Right lobe of liver (tissue), 6 donors: ENCODE measurements at regions not wholly inside any gene's neighbourhood (a gene's known extent, or its start where the extent isn't known, plus 50 kb on each side); places are given as distances from the start of the nearest gene placed in this dataset.

Source experiments
- ATAC-seq, 4 donors: fragments of 200-7000 bp; cut with Tn5 transposase; one replicate each; pipeline ENCODE4 v1.9.1; 2020; ENCODE audit warnings: mild to moderate bottlenecking in 4 of 4, moderate library complexity in 4 of 4
- DNase-seq, 3 donors: peaks; one replicate each; pipeline ENCODE4 v3.0.0-alpha.2; 2020
- H3K27ac ChIP-seq, 3 donors: fragments of 200-600 bp; one replicate each; pipeline ENCODE4 v1.8.0; 2022
- H3K27me3 ChIP-seq, 2 donors: fragments of 200-600 bp; one replicate each; pipeline ENCODE4 v1.8.0; 2022
- H3K36me3 ChIP-seq, 4 donors: fragments of 200-600 bp; sonication (generic) in 1 of 4; one replicate each; pipeline versions ENCODE4 v1.5.1 to v1.8.0; 2017 to 2022; ENCODE audit warnings: control low read depth in 1 of 4
- H3K4me1 ChIP-seq, 4 donors: fragments of 200-600 bp; sonication (generic) in 1 of 4; one replicate each; pipeline versions ENCODE4 v1.5.1 to v1.8.0; 2017 to 2022; ENCODE audit warnings: control low read depth in 1 of 4
- H3K4me3 ChIP-seq, 3 donors: fragments of 200-600 bp; one replicate each; pipeline ENCODE4 v1.8.0; 2022
- H3K9me3 ChIP-seq, 4 donors: fragments of 200-600 bp; sonication (generic) in 1 of 4; one replicate each; pipeline versions ENCODE4 v1.5.1 to v1.8.0; 2017 to 2022; ENCODE audit warnings: control low read depth in 1 of 4
- POLR2A ChIP-seq: fragments of 450-650 bp; IDR thresholded peaks from one replicate; pipeline ENCODE4 v1.6.1; 2017; ENCODE audit warnings: antibody characterized with exemption, mild to moderate bottlenecking
- WGBS: methylation state at CpG from one replicate; pipeline ENCODE4 v1.1.6; 2018; ENCODE audit warnings: low coverage, low lambda C conversion rate; ENCODE audit not compliant: insufficient coverage; ENCODE audit errors: missing lambda C conversion rate; 5-methylcytosine and 5-hydroxymethylcytosine counted together
- intact Hi-C, 2 donors: fragments of 100-400 bp; cut with DNase I; formaldehyde crosslinking; loops; one replicate each; pipeline versions ENCODE4 v1.11.2 to v1.14.1; 2022
- TF ChIP-seq, protein P1 (sequence below), 4 donors: fragments of 200-600 bp in 3 of 4; fragments of 450-650 bp in 1 of 4; IDR thresholded peaks; one replicate each; pipeline versions ENCODE4 v1.5.1 to v1.8.0; 2016 to 2022; ENCODE audit warnings: antibody characterized with exemption in 4 of 4, mild to moderate bottlenecking in 2 of 4
- donor health status: DM: no; HTN: yes; CAD: no.
- donor health status: DM: no; HTN: no; CAD: no.
- donor health status: DM: no; HTN: no; CAD: no.
- donor health status: DM: no; HTN: yes; CAD: no.
- donor health status: DM: no; HTN: yes; CAD: no.

DNA sequence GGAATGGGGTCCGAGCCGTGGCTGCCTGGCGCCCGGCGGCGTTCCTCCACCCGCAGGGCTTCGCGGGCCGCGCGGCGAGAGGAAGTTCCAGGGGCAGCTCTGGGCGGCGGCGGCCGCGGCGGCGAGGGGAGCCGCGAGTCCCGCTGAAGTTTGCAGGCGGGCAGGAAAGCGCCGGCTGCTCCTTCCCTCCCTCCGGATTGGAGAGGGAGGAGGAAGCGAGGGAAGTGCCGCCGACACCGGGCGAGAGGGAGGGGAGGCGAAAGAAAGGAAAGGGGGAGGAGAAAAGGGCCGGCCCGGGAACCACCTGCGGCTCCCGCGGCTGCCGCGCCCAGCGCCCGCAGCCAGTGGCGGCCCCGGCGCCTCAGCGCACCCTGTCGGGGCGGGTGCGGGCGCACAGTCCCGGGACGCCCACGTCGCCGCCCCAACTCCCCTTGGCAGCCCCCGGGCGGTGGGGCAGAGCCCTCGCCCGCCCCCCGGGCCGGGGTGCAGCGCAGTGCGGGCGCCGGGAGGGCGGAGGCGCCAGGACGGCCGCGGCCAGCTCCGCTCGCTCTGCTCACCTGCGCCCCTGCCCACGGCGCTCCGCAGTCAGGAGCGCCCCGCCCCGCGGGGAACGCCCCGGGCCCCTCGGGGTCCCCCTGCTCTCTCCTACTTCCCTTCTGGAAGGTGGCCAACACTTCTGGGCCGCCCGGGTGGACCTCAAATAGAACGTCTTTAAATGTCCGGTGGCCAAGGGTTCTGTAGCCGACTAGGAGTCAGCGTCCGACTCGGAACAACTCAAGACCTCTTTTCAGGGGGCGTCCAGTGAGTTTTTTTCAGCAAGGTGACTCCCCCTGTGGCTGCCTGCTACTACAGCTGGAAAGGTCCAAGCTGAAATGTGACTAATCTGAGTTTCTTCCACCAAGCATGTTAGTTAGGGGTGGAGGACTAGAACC is 80.3 kb upstream of the CCDC28A start:
- 0% methylated on average over 5 of the region's 92 CpGs for WGBS

DNA sequence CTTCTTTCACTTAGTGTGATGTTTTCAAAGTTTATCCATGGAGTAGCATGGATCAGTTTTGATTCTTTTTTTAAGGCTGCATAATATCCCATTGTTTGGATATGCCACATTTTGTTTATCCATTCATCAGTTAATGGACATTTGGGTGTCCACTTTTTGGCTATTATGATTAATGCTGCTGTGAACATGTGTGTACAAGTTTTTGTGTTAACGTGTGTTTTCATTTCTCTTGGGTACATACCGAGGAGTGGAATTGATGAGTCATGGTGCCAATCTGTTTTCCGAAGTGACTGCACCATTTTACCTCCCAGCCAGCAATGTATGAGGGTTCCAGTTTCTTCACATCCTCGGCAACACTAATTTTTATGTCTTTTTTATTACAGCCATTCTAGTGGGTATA is 78.4 kb upstream of the CCDC28A start:
- WGBS: 87% methylated on average over 4 of the region's 4 CpGs
- DNase-seq (no peak), ATAC-seq (no peak)
- H3K36me3 ChIP-seq: no peaks in the 10 kb centered on the region
- TF ChIP-seq, protein P1, sequence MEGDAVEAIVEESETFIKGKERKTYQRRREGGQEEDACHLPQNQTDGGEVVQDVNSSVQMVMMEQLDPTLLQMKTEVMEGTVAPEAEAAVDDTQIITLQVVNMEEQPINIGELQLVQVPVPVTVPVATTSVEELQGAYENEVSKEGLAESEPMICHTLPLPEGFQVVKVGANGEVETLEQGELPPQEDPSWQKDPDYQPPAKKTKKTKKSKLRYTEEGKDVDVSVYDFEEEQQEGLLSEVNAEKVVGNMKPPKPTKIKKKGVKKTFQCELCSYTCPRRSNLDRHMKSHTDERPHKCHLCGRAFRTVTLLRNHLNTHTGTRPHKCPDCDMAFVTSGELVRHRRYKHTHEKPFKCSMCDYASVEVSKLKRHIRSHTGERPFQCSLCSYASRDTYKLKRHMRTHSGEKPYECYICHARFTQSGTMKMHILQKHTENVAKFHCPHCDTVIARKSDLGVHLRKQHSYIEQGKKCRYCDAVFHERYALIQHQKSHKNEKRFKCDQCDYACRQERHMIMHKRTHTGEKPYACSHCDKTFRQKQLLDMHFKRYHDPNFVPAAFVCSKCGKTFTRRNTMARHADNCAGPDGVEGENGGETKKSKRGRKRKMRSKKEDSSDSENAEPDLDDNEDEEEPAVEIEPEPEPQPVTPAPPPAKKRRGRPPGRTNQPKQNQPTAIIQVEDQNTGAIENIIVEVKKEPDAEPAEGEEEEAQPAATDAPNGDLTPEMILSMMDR (IDR thresholded peaks at IDR 0.05): no peak
- TF ChIP-seq POLR2A: no peak
- no peaks in the 10 kb centered on the region for H3K27me3 ChIP-seq
- intact Hi-C loops: no loop called here
- peaks cover 0 to 4% (median 0%) of the 10 kb centered on the region in 4 donors for H3K4me1 ChIP-seq
- H3K4me3 ChIP-seq: no peak overlapping the region
- H3K9me3 ChIP-seq: no peaks in the 10 kb centered on the region
- no peak overlapping the region for H3K27ac ChIP-seq

More for the DNA sequence above, 80.3 kb upstream of the CCDC28A start:
- Histone ChIP-seq H3K9me3 (no peaks in the 10 kb centered on the region), H3K4me1 (peaks cover 0 to 12% (median 5%) of the 10 kb centered on the region in 4 donors), H3K27me3 (no peaks in the 10 kb centered on the region), H3K27ac (peak overlapping the region; percentile 86 to 90 (median 88)), H3K36me3 (no peaks in the 10 kb centered on the region), H3K4me3 (peak overlapping the region; percentile 70 to 93 (median 76))
- peak; percentile 83 to 90 (median 86) for ATAC-seq
- intact Hi-C loops: no loop called here
- DNase-seq: peak; percentile 87 to 91 (median 91)
- TF ChIP-seq POLR2A: peak; percentile 88
- TF ChIP-seq, protein P1 (IDR thresholded peaks at IDR 0.05): peak in 3 of 4 donors; percentile 10 to 42 (median 25)

- no peaks in the 10 kb centered on the region for H3K36me3 ChIP-seq
- peaks cover 0 to 4% (median 0%) of the 10 kb centered on the region in 4 donors for H3K4me1 ChIP-seq
- ATAC-seq (no peak), DNase-seq (no peak)
- H3K9me3 ChIP-seq: no peaks in the 10 kb centered on the region
- TF ChIP-seq, protein P1 (IDR thresholded peaks at IDR 0.05): no peak
- TF ChIP-seq POLR2A: no peak
- H3K4me3 ChIP-seq: no peak overlapping the region
- H3K27me3 ChIP-seq: no peaks in the 10 kb centered on the region
- intact Hi-C loops: no loop called here
- H3K27ac ChIP-seq: no peak overlapping the region
These were observed 59.1 kb upstream of the CCDC28A start for GRCh38 chr6:138714493-138714892.

DNA sequence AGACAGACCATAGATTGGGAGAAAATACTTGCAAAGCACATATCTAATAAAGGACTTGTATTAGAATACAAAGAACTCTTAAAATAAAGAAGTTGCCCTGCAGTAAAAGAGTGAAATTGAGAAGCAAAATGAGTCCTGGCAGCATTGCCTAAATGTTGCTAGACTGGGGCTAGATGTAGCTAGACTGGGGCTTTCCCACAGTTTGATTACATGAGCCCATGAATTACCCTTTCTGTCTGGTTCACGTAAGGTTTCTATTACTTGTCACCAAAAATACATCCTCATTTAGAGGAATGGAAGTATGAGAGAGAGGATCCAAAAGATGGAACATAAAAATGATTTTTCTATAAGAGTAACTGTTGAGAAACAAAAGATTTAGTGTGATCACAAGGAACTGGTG is 57.6 kb upstream of the CCDC28A start:
- intact Hi-C loops: no loop called here
- ATAC-seq: no peak

More for the DNA sequence above, 57.6 kb upstream of the CCDC28A start:
- H3K27me3 ChIP-seq: no peaks in the 10 kb centered on the region
- no peak for TF ChIP-seq POLR2A
- TF ChIP-seq, protein P1 (IDR thresholded peaks at IDR 0.05): no peak
- no peak for DNase-seq
- WGBS: 67% methylated on average over 1 of the region's 1 CpG
- H3K4me3 ChIP-seq: no peak overlapping the region
- H3K4me1 ChIP-seq: peaks cover 0 to 4% (median 0%) of the 10 kb centered on the region in 4 donors
- no peaks in the 10 kb centered on the region for H3K9me3 ChIP-seq
- no peak overlapping the region for H3K27ac ChIP-seq
- no peaks in the 10 kb centered on the region for H3K36me3 ChIP-seq
